AG09309 (cell line): ENCODE measurements at regions not wholly inside any gene's neighbourhood (a gene's known extent, or its start where the extent isn't known, plus 50 kb on each side); places are given as distances from the start of the nearest gene placed in this dataset.

ENCODE experiments used
- DNase-seq: peaks from one replicate; pipeline ENCODE4 v3.0.0-alpha.2; 2010; ENCODE audit warnings: low read depth
- H3K4me3 ChIP-seq: 2 replicates; pipeline ENCODE4 v1.5.1; 2011; ENCODE audit warnings: mild to moderate bottlenecking, low read depth, low read length, moderate library complexity; ENCODE audit not compliant: control insufficient read depth
- CTCF ChIP-seq: IDR thresholded peaks from 2 replicates; pipeline ENCODE4 v1.5.1; 2011; ENCODE audit warnings: mild to moderate bottlenecking, low read depth, low read length, inconsistent platforms; ENCODE audit not compliant: insufficient read depth, control insufficient read depth; ENCODE audit errors: missing control alignments

GRCh38 chr11:27604416-27604815, 95.8 kb downstream of the BDNF start:
- H3K4me3 ChIP-seq = no peak overlapping the region
- DNase-seq = no peak
- no peak for TF ChIP-seq CTCF

GRCh38 chr11:27603376-27603990, 96.8 kb downstream of the BDNF start:
- H3K4me3 ChIP-seq = no peak overlapping the region
- no peak for TF ChIP-seq CTCF
- no peak for DNase-seq

- no peak for TF ChIP-seq CTCF
- DNase-seq = no peak
- H3K4me3 ChIP-seq = no peak overlapping the region
Measured at GRCh38 chr11:27600656-27601055, 94.1 kb upstream of the LIN7C start.

GRCh38 chr11:27599217-27599616, 92.6 kb upstream of the LIN7C start:
- no peak for DNase-seq
- TF ChIP-seq CTCF = no peak

GRCh38 chr11:27596802-27597201, 90.2 kb upstream of the LIN7C start:
- TF ChIP-seq CTCF = no peak
- DNase-seq = no peak
- no peak overlapping the region for H3K4me3 ChIP-seq

More at GRCh38 chr11:27599217-27599616, 92.6 kb upstream of the LIN7C start:
- H3K4me3 ChIP-seq = no peak overlapping the region

GRCh38 chr11:27596388-27596787, 89.8 kb upstream of the LIN7C start:
- no peak for TF ChIP-seq CTCF
- no peak overlapping the region for H3K4me3 ChIP-seq
- DNase-seq = no peak
